HG03039 (cell line): ENCODE measurements at regions not wholly inside any gene's neighbourhood (a gene's known extent, or its start where the extent isn't known, plus 50 kb on each side); places are given as distances from the start of the nearest gene placed in this dataset.

Source experiments
- ATAC-seq: cut with Tn5 transposase; IDR thresholded peaks from one replicate; pipeline ENCODE4 v1.9.1; 2021; ENCODE audit warnings: mild to moderate bottlenecking, moderate library complexity; ENCODE audit not compliant: unreplicated experiment

DNA sequence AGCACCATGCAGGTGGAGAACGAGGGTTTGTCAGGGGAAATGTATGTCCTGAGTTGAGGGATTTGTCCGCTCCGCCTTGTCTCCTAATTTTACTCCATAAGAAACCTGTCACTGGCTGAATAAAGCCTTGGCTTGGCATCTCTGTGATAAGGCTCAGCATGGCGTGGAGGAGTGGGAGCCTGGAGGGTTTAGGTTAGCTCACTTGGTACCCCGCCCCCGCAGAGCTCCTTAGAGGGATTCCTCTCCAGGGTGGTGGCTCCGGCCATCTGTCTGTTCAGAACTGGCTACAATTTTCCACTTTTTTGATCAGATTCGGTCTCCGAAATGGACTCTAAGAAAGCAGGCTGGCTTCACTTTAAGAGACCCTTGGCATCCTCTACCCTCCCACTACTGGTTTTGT lies 192.2 kb upstream of the SYNDIG1 start:
- ATAC-seq, result no peak

DNA sequence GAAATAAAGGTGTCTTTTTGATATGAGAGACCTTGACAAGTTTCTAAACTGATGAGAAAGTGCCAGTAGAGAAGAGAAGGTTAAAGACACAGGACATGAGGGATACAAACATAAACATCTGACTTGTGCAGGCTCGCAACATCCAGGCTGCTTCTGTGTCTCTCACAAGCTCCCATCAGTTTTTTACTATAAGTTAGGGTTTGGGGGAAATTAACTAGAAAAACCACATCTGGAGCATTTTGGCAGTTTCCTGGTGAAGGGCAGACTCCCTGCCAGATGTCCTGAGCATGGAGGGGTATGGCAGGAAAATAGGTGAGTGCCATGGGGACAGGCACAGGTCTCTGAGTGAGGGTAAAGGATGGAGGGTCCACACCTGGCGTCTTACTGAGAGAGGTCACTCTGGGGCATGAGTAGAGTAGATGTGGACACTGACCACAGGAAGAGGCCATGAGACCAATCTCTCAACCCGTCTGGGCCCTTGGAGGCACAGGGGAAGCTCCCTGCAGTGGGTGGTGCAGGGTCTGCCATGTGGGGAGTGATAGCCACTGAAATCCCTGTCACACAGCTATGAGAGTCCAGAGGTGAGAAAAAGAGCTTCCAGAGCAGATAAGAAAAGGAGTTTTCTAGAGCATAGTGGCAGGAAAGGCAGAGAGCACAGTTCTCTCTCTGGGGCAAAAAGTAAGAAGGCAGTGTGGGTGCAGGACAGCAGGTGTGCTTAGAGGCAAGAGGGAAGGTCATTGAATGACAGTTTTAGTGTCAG lies 193.3 kb upstream of the SYNDIG1 start:
- no peak for ATAC-seq

DNA sequence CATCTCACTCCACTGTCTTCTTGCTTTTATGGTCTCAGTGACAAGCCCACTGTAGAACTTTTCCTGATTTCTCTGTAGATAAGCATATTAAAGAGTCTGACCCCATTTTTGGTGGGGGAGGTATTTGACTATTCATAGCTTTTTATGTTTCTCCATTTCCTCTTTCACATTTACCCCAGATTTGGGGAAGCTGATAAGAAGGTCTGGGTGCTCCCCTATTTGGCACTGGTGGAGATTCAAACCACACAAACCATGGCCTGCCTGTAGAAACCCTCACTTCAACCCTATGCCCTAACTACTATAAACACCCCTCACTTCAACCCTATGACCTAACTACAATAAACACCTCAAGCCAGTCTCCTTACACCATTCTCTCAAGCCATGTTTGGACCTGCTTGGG lies 196.2 kb upstream of the SYNDIG1 start:
- no peak for ATAC-seq

DNA sequence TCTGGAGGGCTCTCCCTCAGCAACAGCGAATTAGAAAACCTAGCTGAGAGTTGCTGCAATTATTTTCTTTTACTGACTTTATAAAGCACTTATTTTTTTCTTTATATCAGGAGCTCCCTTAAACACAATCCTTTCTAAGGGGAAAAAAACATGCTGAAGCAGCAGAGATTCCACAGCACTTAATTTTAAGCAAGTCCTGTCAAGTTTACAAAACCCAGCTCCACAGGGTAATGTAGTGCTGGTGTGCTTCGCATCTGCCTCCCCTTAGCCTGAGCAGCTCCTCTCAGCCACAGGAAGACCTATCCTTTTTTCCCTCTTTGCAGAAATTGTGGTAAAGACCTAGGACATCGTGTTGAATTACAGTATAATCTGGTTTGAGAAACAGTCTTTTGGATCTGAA lies 208.1 kb upstream of the SYNDIG1 start:
- ATAC-seq, result no peak

DNA sequence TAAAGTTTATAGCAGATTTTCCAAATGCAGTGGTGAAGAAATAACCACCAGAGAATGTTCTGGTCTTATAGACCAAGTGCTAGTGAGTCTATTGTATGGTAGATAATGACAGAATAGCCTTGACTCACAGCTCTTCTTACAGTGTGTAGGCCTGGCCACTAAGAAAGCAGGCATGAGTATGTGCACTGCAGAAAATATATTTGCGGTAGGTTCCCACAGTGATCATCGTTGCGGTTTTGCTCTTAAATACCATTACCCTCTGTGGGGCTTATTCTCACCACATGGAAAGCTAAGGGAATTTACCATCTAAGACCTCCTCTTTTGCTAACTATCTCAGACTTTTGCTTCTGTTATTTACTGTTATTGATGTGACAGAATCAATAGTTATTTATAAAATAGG lies 212.3 kb upstream of the SYNDIG1 start:
- no peak for ATAC-seq

DNA sequence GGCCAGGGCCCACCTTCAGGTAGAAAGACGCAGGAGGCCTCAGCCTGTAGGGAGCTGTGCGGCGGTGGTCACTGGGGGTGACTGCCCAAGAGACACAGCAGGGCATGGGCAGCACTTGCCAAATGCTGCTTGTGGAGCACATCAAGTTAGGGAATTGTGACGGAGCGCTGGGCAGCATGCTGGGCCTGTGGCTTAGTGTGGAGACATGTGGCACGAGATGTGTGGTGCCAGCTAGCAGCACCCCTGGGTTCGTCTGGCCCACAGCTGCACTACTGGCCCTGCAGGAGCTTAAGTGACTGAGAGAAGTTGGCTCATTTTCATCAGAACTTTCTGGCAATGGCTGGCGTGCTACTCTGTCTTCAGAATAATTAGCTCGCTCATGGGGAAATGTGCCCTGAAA lies 213.1 kb upstream of the SYNDIG1 start:
- ATAC-seq, result no peak

DNA sequence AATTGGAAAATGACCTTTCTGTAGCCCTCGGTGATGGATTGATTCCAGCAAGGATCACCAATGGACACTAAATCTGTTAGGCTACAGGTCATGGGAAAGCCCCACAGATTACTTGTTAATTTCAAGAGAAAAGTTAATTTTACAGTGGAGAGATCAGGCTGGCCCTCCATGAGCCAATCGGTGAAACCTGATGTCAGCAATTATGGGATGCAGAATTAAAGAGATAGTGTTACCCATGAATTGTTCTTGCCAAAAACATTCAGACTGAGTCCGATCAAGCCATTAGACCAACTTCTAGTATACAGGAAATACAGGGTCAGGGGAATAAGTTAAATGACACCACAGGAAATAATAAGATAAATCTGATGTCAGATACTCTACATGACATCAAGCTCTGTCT lies 214.9 kb upstream of the SYNDIG1 start:
- no peak for ATAC-seq

DNA sequence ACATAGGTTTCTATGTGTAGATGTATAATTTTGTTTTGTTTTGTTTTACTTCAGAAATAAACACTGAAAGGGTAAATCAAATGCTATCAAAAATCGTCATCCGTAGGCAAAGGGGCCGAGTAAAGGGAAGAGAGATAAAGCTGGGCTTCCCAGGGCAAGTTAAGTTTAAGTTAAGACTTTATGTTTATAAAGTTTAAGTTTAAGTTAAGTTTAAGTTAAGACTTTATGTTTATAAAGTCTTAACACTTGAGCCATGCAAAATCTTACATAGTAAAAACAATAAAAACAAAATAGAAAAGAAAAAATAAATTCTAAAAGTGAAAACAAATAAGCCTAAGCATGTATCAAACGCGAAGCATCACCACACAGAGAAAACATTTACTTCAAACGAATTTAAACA lies 216.1 kb upstream of the SYNDIG1 start:
- ATAC-seq, result no peak

DNA sequence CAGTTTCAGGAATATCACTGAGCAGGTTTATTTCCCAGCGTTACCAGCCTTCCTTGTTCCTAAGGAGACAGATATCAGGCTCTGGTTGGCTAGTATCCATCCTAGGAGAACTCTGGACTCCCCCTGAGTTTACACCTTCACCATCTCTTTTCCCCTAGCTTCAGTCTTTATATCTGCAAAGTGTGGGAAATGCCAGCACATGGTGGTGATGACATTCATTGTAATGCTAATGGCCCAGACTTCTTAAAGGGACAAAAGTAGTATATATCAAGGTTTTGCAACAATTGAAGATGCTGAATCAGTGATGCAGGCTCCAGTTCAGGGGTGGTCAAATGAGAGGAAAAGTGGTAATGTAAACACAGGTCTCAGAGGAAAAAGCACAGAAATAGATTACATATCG lies 224.3 kb upstream of the SYNDIG1 start:
- no peak for ATAC-seq

DNA sequence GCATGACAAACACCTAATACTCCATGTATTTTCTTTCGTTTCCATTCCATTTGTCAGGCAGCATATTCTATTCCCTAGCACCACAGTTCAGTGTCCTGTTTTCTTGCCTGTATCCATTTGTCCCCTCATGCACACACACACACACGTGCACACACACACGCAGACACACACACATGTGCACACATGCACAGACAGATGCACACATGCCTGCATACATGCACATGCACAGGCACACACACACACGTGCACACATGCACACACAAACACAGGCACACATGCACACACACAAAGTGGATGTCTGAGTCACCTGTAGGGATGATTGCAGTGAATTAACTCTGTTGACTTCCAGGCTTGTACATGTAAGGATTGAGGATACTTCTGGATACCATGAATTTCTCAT lies 226.7 kb upstream of the SYNDIG1 start:
- ATAC-seq, result no peak

DNA sequence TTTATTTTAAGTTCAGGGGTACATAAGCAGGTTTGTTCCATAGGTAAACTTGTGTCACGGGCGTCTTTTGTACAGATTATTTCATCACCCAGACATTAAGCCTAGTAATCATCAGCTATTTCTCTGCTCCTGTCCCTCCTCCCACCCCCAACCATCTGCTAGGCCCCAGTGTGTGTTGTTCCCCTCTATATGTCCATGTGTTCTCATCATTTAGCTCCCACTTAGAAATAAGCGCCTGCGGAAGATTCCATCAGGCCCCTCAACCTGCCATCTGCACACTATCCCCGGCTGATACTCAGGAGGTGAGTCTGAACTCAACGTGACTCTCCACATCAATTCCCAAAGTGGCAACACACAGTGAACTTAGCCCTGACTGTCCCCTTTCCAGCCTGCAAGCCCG lies 228.0 kb upstream of the SYNDIG1 start:
- no peak for ATAC-seq

DNA sequence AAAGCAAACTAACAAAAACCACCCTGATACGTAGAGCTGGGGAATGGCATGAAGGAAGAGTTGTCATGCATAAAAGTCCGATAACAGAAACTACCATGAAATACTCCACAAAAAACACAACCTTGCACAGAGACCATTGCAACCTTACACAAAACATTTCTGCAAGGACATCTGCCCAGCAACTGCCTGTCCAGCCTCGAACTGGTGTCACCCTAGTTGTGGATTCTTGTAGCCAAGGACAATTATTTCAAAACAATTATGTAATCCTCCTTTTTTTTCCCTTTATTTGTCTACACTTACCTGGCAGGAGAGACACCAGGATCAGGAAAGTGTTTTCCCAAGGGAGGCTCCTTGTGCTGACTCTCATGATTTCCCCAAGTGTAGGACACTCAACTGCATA lies 232.5 kb upstream of the SYNDIG1 start:
- no peak for ATAC-seq

DNA sequence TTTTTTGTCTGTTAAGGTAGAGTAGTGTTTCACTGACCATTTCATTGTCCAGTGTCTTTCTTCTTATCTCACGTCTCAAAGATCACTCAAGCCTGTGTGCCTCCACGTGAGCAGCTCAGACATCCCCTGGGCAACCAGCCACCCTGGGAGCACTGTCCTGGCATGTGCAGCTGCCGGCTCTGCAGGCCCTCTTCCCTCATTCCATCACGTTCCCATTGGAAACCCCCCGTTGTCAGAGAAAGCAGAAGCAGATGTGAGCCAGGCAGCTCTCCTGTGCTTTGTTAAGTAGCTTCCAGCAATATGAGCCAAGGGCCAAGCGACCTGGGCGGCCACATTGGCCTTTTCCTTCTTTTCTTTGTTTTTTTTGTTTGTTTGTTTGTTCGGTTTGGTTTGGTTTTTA lies 233.2 kb upstream of the SYNDIG1 start:
- no peak for ATAC-seq

DNA sequence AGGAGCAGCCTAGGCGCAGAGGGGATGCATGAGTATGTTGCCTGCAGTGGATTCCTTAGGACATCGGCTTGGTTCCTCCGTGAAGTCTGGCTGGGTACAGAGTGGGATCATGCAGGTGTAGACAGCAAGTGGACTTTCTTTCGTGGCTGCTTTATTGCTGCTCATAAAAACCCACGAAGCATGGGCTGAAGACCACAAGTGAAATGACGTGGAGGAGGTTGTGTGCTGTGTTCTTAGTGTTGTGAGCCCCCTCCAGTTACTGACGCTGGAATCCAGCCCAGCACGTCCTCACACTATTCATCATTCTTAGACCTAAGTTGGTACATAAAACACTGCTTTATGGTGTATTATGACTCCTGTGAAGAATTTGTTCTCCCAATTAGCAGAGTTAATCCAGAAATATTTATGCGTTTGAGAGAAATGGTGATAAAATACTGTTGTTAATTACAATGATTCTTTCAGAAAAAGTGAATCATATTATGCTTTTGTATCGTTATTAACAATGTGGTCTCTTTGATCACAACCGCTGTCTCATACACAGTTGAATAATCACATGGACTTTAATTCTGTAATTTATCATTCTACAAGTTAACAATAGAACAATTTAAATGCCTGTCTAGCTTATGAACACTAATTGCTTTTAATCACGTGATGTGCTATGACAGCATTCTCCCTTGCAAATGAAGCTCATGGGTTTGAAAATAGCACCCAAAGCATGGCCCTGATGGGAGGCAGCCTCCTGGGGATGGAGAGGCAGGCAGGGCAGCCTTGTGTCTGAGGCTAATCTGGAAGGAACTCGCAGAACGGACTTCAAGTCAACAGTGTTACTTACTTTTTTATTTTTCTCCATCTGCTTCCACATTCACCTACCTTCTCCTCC lies 233.9 kb upstream of the SYNDIG1 start:
- no peak for ATAC-seq

DNA sequence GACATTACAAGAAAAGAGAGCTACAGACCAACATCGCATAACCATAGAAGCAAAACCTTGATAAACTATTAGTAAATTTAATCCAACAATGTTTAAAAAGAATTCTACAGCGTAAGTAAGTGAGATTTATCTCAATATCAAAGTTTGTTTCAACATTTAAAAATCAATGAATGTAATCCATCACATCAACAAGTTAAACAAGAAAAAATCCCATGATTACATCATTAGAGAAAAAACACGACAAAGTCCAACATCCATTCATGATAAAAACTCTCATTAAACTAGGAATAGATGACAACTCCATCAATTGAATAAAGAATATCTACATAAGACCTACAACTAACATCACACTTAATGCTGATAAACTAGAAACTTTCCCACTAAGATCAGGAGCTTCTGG lies 239.0 kb upstream of the GGTLC1 start:
- ATAC-seq, result no peak

DNA sequence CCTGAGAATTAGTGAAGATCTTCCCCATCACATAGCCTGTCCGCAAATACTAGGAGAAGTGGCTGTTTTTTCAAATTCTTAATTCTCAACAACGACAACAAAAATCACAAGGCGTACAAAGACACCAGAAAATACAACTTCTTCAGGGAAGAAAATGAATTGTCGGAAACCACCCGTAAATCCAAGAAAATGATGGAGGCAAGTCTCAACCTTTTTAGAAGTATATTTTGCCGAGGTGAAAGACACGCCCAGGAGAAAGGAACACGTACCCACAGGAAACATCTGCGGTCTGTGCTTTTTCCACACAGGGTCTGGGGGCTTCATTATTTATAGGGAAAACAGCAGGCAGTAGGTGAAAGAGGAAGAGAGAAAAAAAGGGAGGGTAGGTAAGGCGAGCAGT lies 223.9 kb upstream of the GGTLC1 start:
- ATAC-seq, result no peak

DNA sequence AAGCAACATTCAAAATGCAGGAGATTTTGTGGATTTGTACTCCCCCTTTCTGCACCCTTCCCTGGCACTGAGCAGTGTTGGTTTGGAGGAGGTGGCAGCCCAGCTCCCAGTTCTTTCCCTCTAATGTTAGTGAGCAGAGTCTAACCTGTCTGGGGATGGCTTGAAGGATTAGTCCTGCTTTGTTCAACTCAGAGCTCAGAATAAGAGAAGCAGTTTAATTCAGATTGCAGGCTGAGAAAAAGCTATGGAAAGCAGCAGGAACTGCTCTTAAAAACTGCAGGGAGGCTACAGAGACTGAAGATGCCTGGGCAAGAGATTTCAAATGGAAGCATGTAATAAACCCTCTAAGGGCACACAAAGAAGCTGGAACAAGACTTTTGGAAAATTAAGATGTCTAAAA lies 223.4 kb upstream of the GGTLC1 start:
- no peak for ATAC-seq

DNA sequence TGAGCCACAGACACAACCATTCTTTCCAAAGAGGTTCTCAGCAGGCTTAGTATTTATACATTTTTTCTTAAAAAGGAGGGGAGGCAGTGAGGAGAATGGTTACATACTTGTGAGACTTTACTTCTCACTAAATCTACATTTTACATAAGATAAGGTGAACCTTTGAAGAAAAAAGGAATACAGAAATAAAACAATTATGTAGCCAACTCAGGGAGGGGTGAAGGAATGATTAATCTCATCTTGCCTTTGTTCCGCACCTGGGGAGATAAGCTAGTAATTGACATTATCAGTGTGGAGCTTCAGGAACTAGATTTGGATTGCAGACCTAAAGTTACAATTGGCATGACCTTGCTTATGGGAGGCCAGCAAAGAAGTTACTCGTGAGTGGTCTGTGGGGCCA lies 221.8 kb upstream of the GGTLC1 start:
- no peak for ATAC-seq

DNA sequence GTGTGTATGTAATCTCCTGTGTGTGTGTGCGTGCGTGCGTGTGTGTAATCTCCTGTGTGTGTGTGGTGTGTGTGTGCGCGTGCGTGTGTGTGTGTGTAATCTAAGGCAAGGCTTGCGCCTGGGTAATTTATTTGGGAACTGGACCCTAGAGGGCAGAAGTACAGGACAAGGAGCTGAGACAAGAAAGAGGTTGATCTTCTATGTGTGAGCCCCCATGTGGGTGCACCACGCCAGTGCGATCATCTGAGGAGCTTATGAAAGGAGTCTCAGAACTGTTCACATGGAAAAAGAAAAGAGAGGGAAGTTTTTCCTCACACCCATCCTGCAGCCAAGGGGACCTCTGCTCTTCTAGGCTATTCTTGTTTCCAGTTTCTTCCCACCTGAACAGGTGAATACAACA lies 220.1 kb upstream of the GGTLC1 start:
- ATAC-seq, result no peak

DNA sequence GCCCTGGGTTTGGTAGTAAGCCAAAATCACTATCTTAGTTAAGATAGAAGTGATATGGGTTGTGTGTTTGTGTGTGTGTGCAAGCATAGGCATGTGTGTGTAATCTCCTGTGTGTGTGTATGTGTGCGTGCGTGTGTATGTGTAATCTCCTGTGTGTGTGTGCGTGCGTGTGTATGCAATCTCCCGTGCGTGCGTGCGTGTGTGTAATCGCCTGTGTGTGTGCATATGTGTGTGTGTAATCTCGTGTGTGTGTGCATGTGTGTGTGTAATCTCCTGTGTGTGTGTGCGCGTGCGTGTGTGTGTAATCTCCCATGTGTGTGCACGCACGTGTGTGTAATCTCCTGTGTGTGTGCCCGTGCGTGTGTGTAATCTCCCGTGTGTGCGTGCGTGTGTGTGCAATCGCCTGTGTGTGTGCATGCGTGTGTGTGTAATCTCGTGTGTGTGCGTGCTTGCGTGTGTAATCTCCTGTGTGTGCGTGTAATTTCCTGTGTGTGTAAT lies 219.3 kb upstream of the GGTLC1 start:
- ATAC-seq, result no peak

DNA sequence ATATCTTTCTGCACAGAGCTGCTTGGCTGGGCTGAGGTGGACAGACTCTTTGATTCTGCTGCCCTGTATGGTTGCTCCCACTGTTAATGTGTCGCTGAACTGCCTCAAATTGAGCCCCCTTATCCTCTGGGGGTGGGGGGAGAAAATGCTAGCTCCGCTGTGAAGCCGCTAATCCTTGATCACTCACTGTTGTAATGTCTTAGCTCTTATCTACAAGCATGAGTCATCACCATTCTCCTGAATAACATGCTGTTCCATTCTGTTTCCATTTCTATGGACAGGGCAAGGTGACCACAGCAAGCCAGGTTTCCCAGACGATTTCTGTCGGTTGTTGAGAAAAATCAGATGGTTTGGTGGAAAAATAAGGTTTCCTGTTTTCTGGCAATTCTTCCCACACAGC lies 218.4 kb upstream of the GGTLC1 start:
- no peak for ATAC-seq

DNA sequence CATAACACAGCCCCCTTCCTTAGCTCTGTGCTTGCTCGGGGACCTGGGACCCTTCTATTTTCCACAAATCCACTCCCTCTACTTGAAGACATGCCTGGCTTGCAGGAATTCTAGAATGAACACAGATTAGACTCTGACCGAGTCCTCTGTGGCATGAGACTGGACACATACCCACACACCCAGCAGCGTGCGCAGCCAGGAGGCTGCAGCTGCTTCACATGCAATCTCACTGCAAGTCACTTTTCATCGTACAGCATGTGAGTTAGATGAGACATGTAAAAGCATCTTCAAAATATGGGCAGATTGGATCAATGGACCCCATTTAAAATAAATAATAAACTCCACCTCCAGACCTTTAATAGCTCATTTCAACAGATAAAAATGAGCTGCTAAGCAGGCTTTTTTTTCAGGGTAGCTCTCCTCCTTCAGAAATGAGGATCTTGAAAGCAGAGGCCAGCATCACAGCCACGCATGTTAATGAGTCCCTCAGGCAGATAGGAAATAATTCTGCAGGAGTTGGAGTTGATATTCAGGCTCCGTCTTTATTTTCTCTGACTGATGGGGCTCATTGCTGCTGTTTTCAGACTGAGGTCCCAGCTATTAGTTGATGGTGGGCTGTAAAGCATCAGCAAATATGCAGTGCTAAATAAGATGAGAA lies 215.1 kb upstream of the GGTLC1 start:
- no peak for ATAC-seq
